Left ventricle myocardium inferior (tissue), 1 donor: ENCODE measurements at regions not wholly inside any gene's neighbourhood (a gene's known extent, or its start where the extent isn't known, plus 50 kb on each side); places are given as distances from the start of the nearest gene placed in this dataset.

ENCODE experiments used
- DNase-seq: peaks from one replicate; pipeline ENCODE4 v3.0.0-alpha.2; 2020
- H3K27ac ChIP-seq: fragments of 200-600 bp; replicated peaks from 2 replicates; pipeline ENCODE4 v1.8.0; 2021
- H3K27me3 ChIP-seq: fragments of 200-600 bp; 2 replicates; pipeline ENCODE4 v1.8.0; 2021; ENCODE audit warnings: low read depth
- H3K36me3 ChIP-seq: fragments of 200-600 bp; 2 replicates; pipeline ENCODE4 v1.8.0; 2021
- H3K4me1 ChIP-seq: fragments of 200-600 bp; 2 replicates; pipeline ENCODE4 v1.8.0; 2021
- H3K4me3 ChIP-seq: fragments of 200-600 bp; 2 replicates; pipeline ENCODE4 v1.8.0; 2021; ENCODE audit warnings: mild to moderate bottlenecking, moderate library complexity
- H3K9me3 ChIP-seq: fragments of 200-600 bp; replicated peaks from 2 replicates; pipeline ENCODE4 v1.8.0; 2021
- CTCF ChIP-seq: fragments of 200-600 bp; IDR thresholded peaks from 2 replicates; pipeline ENCODE4 v1.8.0; 2021; ENCODE audit warnings: antibody characterized with exemption, mild to moderate bottlenecking, borderline replicate concordance
- intact Hi-C: fragments of 100-400 bp; cut with micrococcal nuclease; formaldehyde crosslinking; loops from one replicate; pipeline ENCODE4 v1.11.0; 2022
- donor health status: DM: no; HTN: yes; CAD: no; lungs with severe emphysema.

- Histone ChIP-seq H3K27ac (peak overlapping the region; percentile 46), H3K27me3 (no peaks in the 10 kb centered on the region), H3K9me3 (no peaks in the 10 kb centered on the region), H3K36me3 (no peaks in the 10 kb centered on the region), H3K4me1 (peaks cover 8% of the 10 kb centered on the region), H3K4me3 (no peak overlapping the region)
- no peak for TF ChIP-seq CTCF
- intact Hi-C loops: no loop called here
- no peak for DNase-seq
These were observed 66.2 kb upstream of the PALMD start for GRCh38 chr1:99579691-99580172.

- peak; percentile 20 for DNase-seq
These were observed 65.5 kb upstream of the PALMD start for GRCh38 chr1:99580451-99580850.

GRCh38 chr1:99587008-99587407, 58.9 kb upstream of the PALMD start:
- intact Hi-C loops: no loop called here
- Histone ChIP-seq H3K27me3 (no peaks in the 10 kb centered on the region), H3K9me3 (no peaks in the 10 kb centered on the region), H3K36me3 (no peaks in the 10 kb centered on the region), H3K4me3 (no peak overlapping the region), H3K4me1 (peaks cover 19% of the 10 kb centered on the region), H3K27ac (no peak overlapping the region)
- no peak for TF ChIP-seq CTCF
- no peak for DNase-seq

More at GRCh38 chr1:99580451-99580850, 65.5 kb upstream of the PALMD start:
- no peak for TF ChIP-seq CTCF
- H3K36me3 ChIP-seq: no peaks in the 10 kb centered on the region
- H3K27ac ChIP-seq: peak overlapping the region; percentile 46
- H3K9me3 ChIP-seq: no peaks in the 10 kb centered on the region
- H3K27me3 ChIP-seq: no peaks in the 10 kb centered on the region
- intact Hi-C loops: no loop called here
- no peak overlapping the region for H3K4me3 ChIP-seq
- peaks cover 8% of the 10 kb centered on the region for H3K4me1 ChIP-seq

- peaks cover 26% of the 10 kb centered on the region for H3K4me1 ChIP-seq
- no peaks in the 10 kb centered on the region for H3K9me3 ChIP-seq
- TF ChIP-seq CTCF: no peak
- intact Hi-C loops: no loop called here
- H3K27ac ChIP-seq: no peak overlapping the region
- H3K4me3 ChIP-seq: no peak overlapping the region
- DNase-seq: no peak
- H3K36me3 ChIP-seq: no peaks in the 10 kb centered on the region
- no peaks in the 10 kb centered on the region for H3K27me3 ChIP-seq
These were observed 56.7 kb upstream of the PALMD start for GRCh38 chr1:99589186-99589636.

- Histone ChIP-seq H3K4me3 (no peak overlapping the region), H3K27me3 (no peaks in the 10 kb centered on the region), H3K36me3 (no peaks in the 10 kb centered on the region), H3K27ac (peak overlapping the region; percentile 58), H3K9me3 (no peaks in the 10 kb centered on the region), H3K4me1 (peaks cover 36% of the 10 kb centered on the region)
- intact Hi-C loops: no loop called here
- no peak for TF ChIP-seq CTCF
- peak; percentile 46 for DNase-seq
These were observed 55.2 kb upstream of the PALMD start for GRCh38 chr1:99590578-99591209.
